ENCODE measurements at regions not wholly inside any gene's neighbourhood (a gene's known extent, or its start where the extent isn't known, plus 50 kb on each side); places are given as distances from the start of the nearest gene placed in this dataset.

DNA sequence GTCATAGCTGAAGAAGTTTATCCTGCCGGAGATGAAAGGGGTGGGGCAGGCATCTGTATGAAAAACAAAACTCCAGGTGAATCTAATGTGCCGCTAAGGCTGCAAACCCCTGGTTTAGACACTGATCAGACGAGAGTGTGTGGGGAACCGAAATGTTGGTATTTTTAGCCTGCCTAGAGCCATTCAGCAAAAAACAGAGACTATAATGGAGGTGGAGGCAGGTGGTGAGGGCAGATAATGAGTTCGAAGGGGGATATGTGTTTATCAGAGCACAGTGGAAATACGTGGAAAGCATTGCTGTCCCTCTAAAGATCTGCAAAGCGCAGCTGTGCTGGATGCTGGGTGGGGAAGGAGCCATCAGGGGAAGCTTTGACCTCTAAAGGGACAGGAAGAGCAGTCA is 127.5 kb upstream of the WSCD1 start:
- TF ChIP-seq, protein P1, sequence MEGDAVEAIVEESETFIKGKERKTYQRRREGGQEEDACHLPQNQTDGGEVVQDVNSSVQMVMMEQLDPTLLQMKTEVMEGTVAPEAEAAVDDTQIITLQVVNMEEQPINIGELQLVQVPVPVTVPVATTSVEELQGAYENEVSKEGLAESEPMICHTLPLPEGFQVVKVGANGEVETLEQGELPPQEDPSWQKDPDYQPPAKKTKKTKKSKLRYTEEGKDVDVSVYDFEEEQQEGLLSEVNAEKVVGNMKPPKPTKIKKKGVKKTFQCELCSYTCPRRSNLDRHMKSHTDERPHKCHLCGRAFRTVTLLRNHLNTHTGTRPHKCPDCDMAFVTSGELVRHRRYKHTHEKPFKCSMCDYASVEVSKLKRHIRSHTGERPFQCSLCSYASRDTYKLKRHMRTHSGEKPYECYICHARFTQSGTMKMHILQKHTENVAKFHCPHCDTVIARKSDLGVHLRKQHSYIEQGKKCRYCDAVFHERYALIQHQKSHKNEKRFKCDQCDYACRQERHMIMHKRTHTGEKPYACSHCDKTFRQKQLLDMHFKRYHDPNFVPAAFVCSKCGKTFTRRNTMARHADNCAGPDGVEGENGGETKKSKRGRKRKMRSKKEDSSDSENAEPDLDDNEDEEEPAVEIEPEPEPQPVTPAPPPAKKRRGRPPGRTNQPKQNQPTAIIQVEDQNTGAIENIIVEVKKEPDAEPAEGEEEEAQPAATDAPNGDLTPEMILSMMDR (IDR thresholded peaks at IDR 0.05), result no peak
- TF ChIP-seq POLR2A (IDR thresholded peaks at IDR 0.05), result no peak
- TF ChIP-seq EP300 (IDR thresholded peaks at IDR 0.05), result no peak

Measured in tibial nerve (tissue), 4 donors.